ENCODE measurements at regions not wholly inside any gene's neighbourhood (a gene's known extent, or its start where the extent isn't known, plus 50 kb on each side); places are given as distances from the start of the nearest gene placed in this dataset.
"Not testable (repeated sequence)": the region's sequence is repeated elsewhere in the genome, so short reads cannot be mapped to it uniquely, and the experiment has no call there.

- dilution Hi-C loops (cut with MboI; ENCODE audit: extremely low pct_ligation_motif_present, low sequenced_read_pairs); CTCF ChIA-PET: not testable (repeated sequence)
These were observed 178.0 kb upstream of the PLGLB2 start for GRCh38 chr2:87569689-87570397.

GRCh38 chr2:87571889-87572465 lies 175.9 kb upstream of the PLGLB2 start:
- H3K4me3 ChIP-seq (replicated peaks in 1 of 3; ENCODE audit: insufficient read depth in 1 of 3, low read depth in 1 of 3, low read length in 3 of 3); BruUV-seq (replicated peaks); H3K9me1 ChIP-seq (replicated peaks; ENCODE audit: control insufficient read depth, extremely low read depth, insufficient read depth, low read length); H3K9me3 ChIP-seq (replicated peaks; ENCODE audit: control insufficient read depth, insufficient read depth, low read length); H3K4me1 ChIP-seq (ENCODE audit: control insufficient read depth, extremely low read depth, insufficient read depth, low read length); DNase-seq (ENCODE audit: low read depth, low spot score); H3K36me3 ChIP-seq (ENCODE audit: control insufficient read depth in 2 of 2, extremely low read depth in 1 of 2, insufficient read depth in 2 of 2, low read length in 2 of 2); POLR2A ChIA-PET; H3K79me2 ChIP-seq (ENCODE audit: control insufficient read depth, insufficient read depth, low read length); intact Hi-C loops (cut with micrococcal nuclease); CTCF ChIA-PET; H3K9ac ChIP-seq (replicated peaks; ENCODE audit: extremely low read depth, insufficient read depth, low read length); H3K27me3 ChIP-seq (ENCODE audit: control insufficient read depth in 2 of 2, insufficient read depth in 2 of 2, low read length in 2 of 2); H3K4me2 ChIP-seq (ENCODE audit: insufficient read depth, low read length); H3K27ac ChIP-seq (ENCODE audit: insufficient read depth, low read depth, low read length); H4K20me1 ChIP-seq (replicated peaks; ENCODE audit: control insufficient read depth, extremely low read depth, insufficient read depth, low read length); FAIRE-seq; H2AFZ ChIP-seq (ENCODE audit: low read depth, low read length); dilution Hi-C loops (cut with MboI; ENCODE audit: extremely low pct_ligation_motif_present, low sequenced_read_pairs): not testable (repeated sequence)

More at GRCh38 chr2:87569689-87570397, 178.0 kb upstream of the PLGLB2 start:
- H3K79me2 ChIP-seq (ENCODE audit: control insufficient read depth, insufficient read depth, low read length); POLR2A ChIA-PET; H3K9me1 ChIP-seq (replicated peaks; ENCODE audit: control insufficient read depth, extremely low read depth, insufficient read depth, low read length); intact Hi-C loops (cut with micrococcal nuclease); H3K4me3 ChIP-seq (replicated peaks in 1 of 3; ENCODE audit: insufficient read depth in 1 of 3, low read depth in 1 of 3, low read length in 3 of 3); H3K4me1 ChIP-seq (ENCODE audit: control insufficient read depth, extremely low read depth, insufficient read depth, low read length); H3K27me3 ChIP-seq (ENCODE audit: control insufficient read depth in 2 of 2, insufficient read depth in 2 of 2, low read length in 2 of 2); BruUV-seq (replicated peaks); H3K36me3 ChIP-seq (ENCODE audit: control insufficient read depth in 2 of 2, extremely low read depth in 1 of 2, insufficient read depth in 2 of 2, low read length in 2 of 2); H3K27ac ChIP-seq (ENCODE audit: insufficient read depth, low read depth, low read length); H4K20me1 ChIP-seq (replicated peaks; ENCODE audit: control insufficient read depth, extremely low read depth, insufficient read depth, low read length); H3K4me2 ChIP-seq (ENCODE audit: insufficient read depth, low read length); H3K9me3 ChIP-seq (replicated peaks; ENCODE audit: control insufficient read depth, insufficient read depth, low read length); FAIRE-seq; DNase-seq (ENCODE audit: low read depth, low spot score); H2AFZ ChIP-seq (ENCODE audit: low read depth, low read length); H3K9ac ChIP-seq (replicated peaks; ENCODE audit: extremely low read depth, insufficient read depth, low read length): not testable (repeated sequence)

- H3K9ac ChIP-seq (replicated peaks; ENCODE audit: extremely low read depth, insufficient read depth, low read length); intact Hi-C loops (cut with micrococcal nuclease); H3K4me1 ChIP-seq (ENCODE audit: control insufficient read depth, extremely low read depth, insufficient read depth, low read length); H4K20me1 ChIP-seq (replicated peaks; ENCODE audit: control insufficient read depth, extremely low read depth, insufficient read depth, low read length); H3K27ac ChIP-seq (ENCODE audit: insufficient read depth, low read depth, low read length); DNase-seq (ENCODE audit: low read depth, low spot score); BruUV-seq (replicated peaks); H3K9me3 ChIP-seq (replicated peaks; ENCODE audit: control insufficient read depth, insufficient read depth, low read length); H3K36me3 ChIP-seq (ENCODE audit: control insufficient read depth in 2 of 2, extremely low read depth in 1 of 2, insufficient read depth in 2 of 2, low read length in 2 of 2); H3K79me2 ChIP-seq (ENCODE audit: control insufficient read depth, insufficient read depth, low read length); H3K4me3 ChIP-seq (replicated peaks in 1 of 3; ENCODE audit: insufficient read depth in 1 of 3, low read depth in 1 of 3, low read length in 3 of 3); H2AFZ ChIP-seq (ENCODE audit: low read depth, low read length); dilution Hi-C loops (cut with MboI; ENCODE audit: extremely low pct_ligation_motif_present, low sequenced_read_pairs); CTCF ChIA-PET; H3K9me1 ChIP-seq (replicated peaks; ENCODE audit: control insufficient read depth, extremely low read depth, insufficient read depth, low read length); FAIRE-seq; H3K4me2 ChIP-seq (ENCODE audit: insufficient read depth, low read length); H3K27me3 ChIP-seq (ENCODE audit: control insufficient read depth in 2 of 2, insufficient read depth in 2 of 2, low read length in 2 of 2); POLR2A ChIA-PET: not testable (repeated sequence)
These were observed 175.0 kb upstream of the PLGLB2 start for GRCh38 chr2:87572906-87573305.

- H3K36me3 ChIP-seq (ENCODE audit: control insufficient read depth in 2 of 2, extremely low read depth in 1 of 2, insufficient read depth in 2 of 2, low read length in 2 of 2); H3K4me3 ChIP-seq (replicated peaks in 1 of 3; ENCODE audit: insufficient read depth in 1 of 3, low read depth in 1 of 3, low read length in 3 of 3); H3K4me2 ChIP-seq (ENCODE audit: insufficient read depth, low read length); intact Hi-C loops (cut with micrococcal nuclease); H3K79me2 ChIP-seq (ENCODE audit: control insufficient read depth, insufficient read depth, low read length); H3K4me1 ChIP-seq (ENCODE audit: control insufficient read depth, extremely low read depth, insufficient read depth, low read length); POLR2A ChIA-PET; H3K27me3 ChIP-seq (ENCODE audit: control insufficient read depth in 2 of 2, insufficient read depth in 2 of 2, low read length in 2 of 2); H3K9ac ChIP-seq (replicated peaks; ENCODE audit: extremely low read depth, insufficient read depth, low read length); H3K27ac ChIP-seq (ENCODE audit: insufficient read depth, low read depth, low read length); CTCF ChIA-PET; H3K9me1 ChIP-seq (replicated peaks; ENCODE audit: control insufficient read depth, extremely low read depth, insufficient read depth, low read length); BruUV-seq (replicated peaks); H3K9me3 ChIP-seq (replicated peaks; ENCODE audit: control insufficient read depth, insufficient read depth, low read length); H2AFZ ChIP-seq (ENCODE audit: low read depth, low read length); dilution Hi-C loops (cut with MboI; ENCODE audit: extremely low pct_ligation_motif_present, low sequenced_read_pairs); H4K20me1 ChIP-seq (replicated peaks; ENCODE audit: control insufficient read depth, extremely low read depth, insufficient read depth, low read length): not testable (repeated sequence)
- DNase-seq (ENCODE audit: low read depth, low spot score): peak; percentile 69
- FAIRE-seq: peak; percentile 75
These were observed 174.3 kb upstream of the PLGLB2 start for GRCh38 chr2:87573386-87574192.
